Lung (tissue), 11 donors: ENCODE measurements at regions not wholly inside any gene's neighbourhood (a gene's known extent, or its start where the extent isn't known, plus 50 kb on each side); places are given as distances from the start of the nearest gene placed in this dataset.
A peak's percentile ranks its signal among the peaks of the same experiment; 100 is the strongest.

ENCODE experiments used
- ATAC-seq: fragments of 200-7000 bp; cut with Tn5 transposase; one replicate; pipeline ENCODE4 v1.9.1; 2020; ENCODE audit warnings: moderate number of reproducible peaks; ENCODE audit not compliant: insufficient read depth, low FRiP score
- DNase-seq, 3 donors: peaks; one replicate each; pipeline ENCODE4 v3.0.0-alpha.2; 2013 to 2017
- H3K27ac ChIP-seq, 2 donors: one replicate each; pipeline ENCODE4 v1.5.1; 2013; ENCODE audit warnings: mild to moderate bottlenecking in 2 of 2, moderate library complexity in 2 of 2, control low read depth in 1 of 2, inconsistent platforms in 1 of 2, low read depth in 1 of 2, low read length in 1 of 2
- H3K27me3 ChIP-seq, 3 donors: one replicate each; pipeline ENCODE4 v1.5.1; 2013; ENCODE audit warnings: low read length in 2 of 3; ENCODE audit not compliant: control insufficient read depth in 3 of 3, insufficient read depth in 3 of 3
- H3K36me3 ChIP-seq, 4 donors: one replicate each; pipeline ENCODE4 v1.5.1; 2013; ENCODE audit warnings: low read length in 4 of 4, mild to moderate bottlenecking in 1 of 4, moderate library complexity in 1 of 4; ENCODE audit not compliant: control insufficient read depth in 4 of 4, insufficient read depth in 4 of 4
- H3K4me1 ChIP-seq, 5 donors: one replicate each; pipeline ENCODE4 v1.5.1; 2013; ENCODE audit warnings: low read length in 5 of 5, mild to moderate bottlenecking in 2 of 5, moderate library complexity in 1 of 5; ENCODE audit not compliant: control insufficient read depth in 5 of 5, insufficient read depth in 5 of 5
- H3K4me3 ChIP-seq: one replicate; pipeline ENCODE4 v1.5.1; 2013; ENCODE audit warnings: mild to moderate bottlenecking, control low read depth, moderate library complexity
- H3K9ac ChIP-seq, 2 donors: one replicate each; pipeline ENCODE4 v1.5.1; 2013; ENCODE audit warnings: low read length in 2 of 2, control low read depth in 1 of 2; ENCODE audit not compliant: insufficient read depth in 1 of 2
- H3K9me3 ChIP-seq, 4 donors: one replicate each; pipeline ENCODE4 v1.5.1; 2013; ENCODE audit warnings: low read length in 3 of 4, mild to moderate bottlenecking in 1 of 4, moderate library complexity in 1 of 4; ENCODE audit not compliant: control insufficient read depth in 4 of 4, insufficient read depth in 3 of 4
- WGBS, 2 donors: extraction: QIAGEN DNeasy Blood & Tissue Kit; methylation state at CpG; one replicate each; pipeline ENCODE4 v1.1.7; 2013; 5-methylcytosine and 5-hydroxymethylcytosine counted together
- TF ChIP-seq, protein P1 (sequence below): IDR thresholded peaks from 2 replicates; pipeline ENCODE4 v1.5.1; 2012; ENCODE audit warnings: mild to moderate bottlenecking; ENCODE audit errors: control extremely low read depth, extremely low read depth
- donor health status: control.
- donor health status: control.
- donor health status: Bipolar disorder and iron deficiency.
- donor health status: healthy.
- donor health status: DM: yes; HTN: yes; CAD: no.

- H3K4me3 ChIP-seq = no peak overlapping the region
- no peak for ATAC-seq
- no peak overlapping the region for H3K27ac ChIP-seq
Measured at GRCh38 chr2:146939991-146940685, 904.7 kb upstream of the ACVR2A start.

GRCh38 chr2:146934921-146935320, 909.9 kb upstream of the ACVR2A start:
- H3K27ac ChIP-seq = no peak overlapping the region
- no peak for DNase-seq
- peaks cover 0 to 5% (median 2%) of the 10 kb centered on the region in 4 donors for H3K9me3 ChIP-seq
- H3K4me3 ChIP-seq = no peak overlapping the region
- TF ChIP-seq, protein P1, sequence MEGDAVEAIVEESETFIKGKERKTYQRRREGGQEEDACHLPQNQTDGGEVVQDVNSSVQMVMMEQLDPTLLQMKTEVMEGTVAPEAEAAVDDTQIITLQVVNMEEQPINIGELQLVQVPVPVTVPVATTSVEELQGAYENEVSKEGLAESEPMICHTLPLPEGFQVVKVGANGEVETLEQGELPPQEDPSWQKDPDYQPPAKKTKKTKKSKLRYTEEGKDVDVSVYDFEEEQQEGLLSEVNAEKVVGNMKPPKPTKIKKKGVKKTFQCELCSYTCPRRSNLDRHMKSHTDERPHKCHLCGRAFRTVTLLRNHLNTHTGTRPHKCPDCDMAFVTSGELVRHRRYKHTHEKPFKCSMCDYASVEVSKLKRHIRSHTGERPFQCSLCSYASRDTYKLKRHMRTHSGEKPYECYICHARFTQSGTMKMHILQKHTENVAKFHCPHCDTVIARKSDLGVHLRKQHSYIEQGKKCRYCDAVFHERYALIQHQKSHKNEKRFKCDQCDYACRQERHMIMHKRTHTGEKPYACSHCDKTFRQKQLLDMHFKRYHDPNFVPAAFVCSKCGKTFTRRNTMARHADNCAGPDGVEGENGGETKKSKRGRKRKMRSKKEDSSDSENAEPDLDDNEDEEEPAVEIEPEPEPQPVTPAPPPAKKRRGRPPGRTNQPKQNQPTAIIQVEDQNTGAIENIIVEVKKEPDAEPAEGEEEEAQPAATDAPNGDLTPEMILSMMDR = no peak
- H3K27me3 ChIP-seq = no peaks in the 10 kb centered on the region
- ATAC-seq = no peak
- 71 to 76% methylated on average over 1 of the region's 1 CpG for WGBS, 2 donors
- no peaks in the 10 kb centered on the region for H3K36me3 ChIP-seq
- peaks cover 0 to 11% (median 6%) of the 10 kb centered on the region in 5 donors for H3K4me1 ChIP-seq
- H3K9ac ChIP-seq = no peak overlapping the region

More at GRCh38 chr2:146939991-146940685, 904.7 kb upstream of the ACVR2A start:
- no peaks in the 10 kb centered on the region for H3K9me3 ChIP-seq
- H3K9ac ChIP-seq = peak overlapping the region in 1 of 2 donors; percentile 30
- TF ChIP-seq, protein P1 = no peak
- H3K27me3 ChIP-seq = no peaks in the 10 kb centered on the region
- peaks cover 0 to 20% (median 6%) of the 10 kb centered on the region in 5 donors for H3K4me1 ChIP-seq
- no peaks in the 10 kb centered on the region for H3K36me3 ChIP-seq
- DNase-seq = peak; percentile 32 to 86 (median 83)
- WGBS, 2 donors = 34 to 46% methylated on average over 5 of the region's 5 CpGs

- no peaks in the 10 kb centered on the region for H3K27me3 ChIP-seq
- WGBS, 2 donors = 78 to 79% methylated on average over 5 of the region's 5 CpGs
- TF ChIP-seq, protein P1 = no peak
- no peak overlapping the region for H3K4me3 ChIP-seq
- H3K9me3 ChIP-seq = peaks cover 0 to 5% (median 2%) of the 10 kb centered on the region in 4 donors
- no peak for ATAC-seq
- no peak for DNase-seq
- no peak overlapping the region for H3K9ac ChIP-seq
- no peak overlapping the region for H3K27ac ChIP-seq
- H3K36me3 ChIP-seq = no peaks in the 10 kb centered on the region
- peaks cover 0 to 4% (median 0%) of the 10 kb centered on the region in 5 donors for H3K4me1 ChIP-seq
Measured at GRCh38 chr2:146931109-146931508, 913.7 kb upstream of the ACVR2A start.
